ENCODE measurements at regions not wholly inside any gene's neighbourhood (a gene's known extent, or its start where the extent isn't known, plus 50 kb on each side); places are given as distances from the start of the nearest gene placed in this dataset.

DNA sequence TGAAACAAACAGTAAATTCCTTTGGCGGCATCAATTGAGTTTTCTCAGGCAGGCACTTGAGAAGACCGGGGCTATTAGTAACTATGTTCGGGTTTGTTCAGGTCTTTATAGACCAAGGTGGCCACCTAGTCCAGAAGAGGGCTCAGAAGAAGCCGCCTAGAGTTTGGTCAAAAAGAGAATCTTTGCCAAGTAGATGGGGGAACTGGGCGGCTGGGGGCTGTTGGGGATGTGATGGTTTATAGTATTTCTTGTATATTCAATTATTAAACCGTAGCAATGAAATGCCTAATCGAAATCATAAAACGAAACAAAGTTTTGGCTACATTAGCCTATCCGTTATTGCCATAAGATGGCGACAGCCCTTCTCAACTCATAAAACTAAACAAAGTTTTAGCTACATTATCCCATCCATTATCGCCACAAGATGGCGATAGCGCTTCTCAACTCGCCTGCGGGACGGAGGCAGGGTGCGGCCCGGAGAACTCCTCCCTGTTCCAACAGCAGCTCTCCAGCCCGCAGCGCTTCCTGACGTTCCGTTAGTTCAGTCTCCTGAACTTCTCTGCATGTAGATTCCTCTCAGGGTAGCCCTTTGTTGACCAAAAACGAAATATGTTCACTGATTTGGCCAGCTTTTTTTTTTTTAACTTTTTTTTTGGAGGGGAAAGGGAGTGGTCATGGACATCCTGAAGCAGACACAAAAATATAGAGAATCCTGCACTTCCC lies 120.5 kb upstream of the PRSS16 start (continued):
- TF ChIP-seq, protein P1, sequence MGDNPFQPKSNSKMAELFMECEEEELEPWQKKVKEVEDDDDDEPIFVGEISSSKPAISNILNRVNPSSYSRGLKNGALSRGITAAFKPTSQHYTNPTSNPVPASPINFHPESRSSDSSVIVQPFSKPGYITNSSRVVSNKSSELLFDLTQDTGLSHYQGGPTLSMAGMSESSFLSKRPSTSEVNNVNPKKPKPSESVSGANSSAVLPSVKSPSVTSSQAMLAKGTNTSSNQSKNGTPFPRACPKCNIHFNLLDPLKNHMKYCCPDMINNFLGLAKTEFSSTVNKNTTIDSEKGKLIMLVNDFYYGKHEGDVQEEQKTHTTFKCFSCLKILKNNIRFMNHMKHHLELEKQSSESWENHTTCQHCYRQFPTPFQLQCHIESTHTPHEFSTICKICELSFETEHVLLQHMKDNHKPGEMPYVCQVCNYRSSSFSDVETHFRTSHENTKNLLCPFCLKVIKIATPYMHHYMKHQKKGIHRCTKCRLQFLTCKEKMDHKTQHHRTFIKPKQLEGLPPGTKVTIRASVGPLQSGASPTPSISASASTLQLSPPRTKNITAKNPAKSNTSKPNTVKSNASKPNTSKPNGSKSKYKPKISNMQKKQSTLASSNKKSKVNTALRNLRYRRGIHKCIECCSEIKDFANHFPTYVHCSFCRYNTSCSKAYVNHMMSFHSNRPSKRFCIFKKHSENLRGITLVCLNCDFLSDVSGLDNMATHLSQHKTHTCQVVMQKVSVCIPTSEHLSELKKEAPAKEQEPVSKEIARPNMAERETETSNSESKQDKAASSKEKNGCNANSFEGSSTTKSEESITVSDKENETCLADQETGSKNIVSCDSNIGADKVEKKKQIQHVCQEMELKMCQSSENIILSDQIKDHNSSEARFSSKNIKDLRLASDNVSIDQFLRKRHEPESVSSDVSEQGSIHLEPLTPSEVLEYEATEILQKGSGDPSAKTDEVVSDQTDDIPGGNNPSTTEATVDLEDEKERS (CRISPR knock-in tag; IDR thresholded peaks at IDR 0.05), result no peak
- TF ChIP-seq SP140L (CRISPR knock-in tag; IDR thresholded peaks at IDR 0.05; ENCODE audit: borderline replicate concordance) (peak; percentile 38; the same call in 1 of the 2 replicates), ZNF468 (CRISPR knock-in tag; IDR thresholded peaks at IDR 0.05) (no peak), ZNF772 (CRISPR knock-in tag; IDR thresholded peaks at IDR 0.05) (no peak), EED (CRISPR knock-in tag; IDR thresholded peaks at IDR 0.05) (no peak), KLF11 (CRISPR knock-in tag; IDR thresholded peaks at IDR 0.05) (no peak), TBX2 (CRISPR knock-in tag; IDR thresholded peaks at IDR 0.05; ENCODE audit: borderline replicate concordance) (0 out of 2 replicates have a peak, but pooled peaks have one; percentile 20), FOSL2 (CRISPR knock-in tag; IDR thresholded peaks at IDR 0.05) (peak; percentile 54; the same call in 1 of the 2 replicates), ZFX (CRISPR knock-in tag; IDR thresholded peaks at IDR 0.05; ENCODE audit: low read depth) (peak; percentile 51; the same call in 1 of the 2 replicates), ZNF354B (CRISPR knock-in tag; IDR thresholded peaks at IDR 0.05) (no peak), SOX13 (IDR thresholded peaks at IDR 0.05) (no peak), SOX13 (CRISPR knock-in tag; conservative IDR thresholded peaks at IDR 0.05 in 1 of 2, IDR thresholded peaks at IDR 0.05 in 1 of 2) (peak in 1 of 2 experiments; percentile 59; a peak in 1 of 4 replicates), KMT2B (CRISPR knock-in tag; IDR thresholded peaks at IDR 0.05) (peak; percentile 50; the same call in 1 of the 2 replicates), TCF7L2 (IDR thresholded peaks at IDR 0.05; ENCODE audit: low read depth, low read length) (no peak), HMG20A (CRISPR knock-in tag; IDR thresholded peaks at IDR 0.05; ENCODE audit: borderline replicate concordance) (peak; percentile 40; the same call in 1 of the 2 replicates), ZC3H4 (CRISPR knock-in tag; IDR thresholded peaks at IDR 0.05; ENCODE audit: borderline replicate concordance) (no peak)
- TF ChIP-seq, protein P2, sequence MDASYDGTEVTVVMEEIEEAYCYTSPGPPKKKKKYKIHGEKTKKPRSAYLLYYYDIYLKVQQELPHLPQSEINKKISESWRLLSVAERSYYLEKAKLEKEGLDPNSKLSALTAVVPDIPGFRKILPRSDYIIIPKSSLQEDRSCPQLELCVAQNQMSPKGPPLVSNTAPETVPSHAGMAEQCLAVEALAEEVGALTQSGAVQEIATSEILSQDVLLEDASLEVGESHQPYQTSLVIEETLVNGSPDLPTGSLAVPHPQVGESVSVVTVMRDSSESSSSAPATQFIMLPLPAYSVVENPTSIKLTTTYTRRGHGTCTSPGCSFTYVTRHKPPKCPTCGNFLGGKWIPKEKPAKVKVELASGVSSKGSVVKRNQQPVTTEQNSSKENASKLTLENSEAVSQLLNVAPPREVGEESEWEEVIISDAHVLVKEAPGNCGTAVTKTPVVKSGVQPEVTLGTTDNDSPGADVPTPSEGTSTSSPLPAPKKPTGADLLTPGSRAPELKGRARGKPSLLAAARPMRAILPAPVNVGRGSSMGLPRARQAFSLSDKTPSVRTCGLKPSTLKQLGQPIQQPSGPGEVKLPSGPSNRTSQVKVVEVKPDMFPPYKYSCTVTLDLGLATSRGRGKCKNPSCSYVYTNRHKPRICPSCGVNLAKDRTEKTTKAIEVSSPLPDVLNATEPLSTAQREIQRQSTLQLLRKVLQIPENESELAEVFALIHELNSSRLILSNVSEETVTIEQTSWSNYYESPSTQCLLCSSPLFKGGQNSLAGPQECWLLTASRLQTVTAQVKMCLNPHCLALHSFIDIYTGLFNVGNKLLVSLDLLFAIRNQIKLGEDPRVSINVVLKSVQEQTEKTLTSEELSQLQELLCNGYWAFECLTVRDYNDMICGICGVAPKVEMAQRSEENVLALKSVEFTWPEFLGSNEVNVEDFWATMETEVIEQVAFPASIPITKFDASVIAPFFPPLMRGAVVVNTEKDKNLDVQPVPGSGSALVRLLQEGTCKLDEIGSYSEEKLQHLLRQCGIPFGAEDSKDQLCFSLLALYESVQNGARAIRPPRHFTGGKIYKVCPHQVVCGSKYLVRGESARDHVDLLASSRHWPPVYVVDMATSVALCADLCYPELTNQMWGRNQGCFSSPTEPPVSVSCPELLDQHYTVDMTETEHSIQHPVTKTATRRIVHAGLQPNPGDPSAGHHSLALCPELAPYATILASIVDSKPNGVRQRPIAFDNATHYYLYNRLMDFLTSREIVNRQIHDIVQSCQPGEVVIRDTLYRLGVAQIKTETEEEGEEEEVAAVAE (CRISPR knock-in tag; IDR thresholded peaks at IDR 0.05; ENCODE audit: borderline replicate concordance), result peak; percentile 66; the same call in 1 of the 2 replicates
- TF ChIP-seq, protein P3, sequence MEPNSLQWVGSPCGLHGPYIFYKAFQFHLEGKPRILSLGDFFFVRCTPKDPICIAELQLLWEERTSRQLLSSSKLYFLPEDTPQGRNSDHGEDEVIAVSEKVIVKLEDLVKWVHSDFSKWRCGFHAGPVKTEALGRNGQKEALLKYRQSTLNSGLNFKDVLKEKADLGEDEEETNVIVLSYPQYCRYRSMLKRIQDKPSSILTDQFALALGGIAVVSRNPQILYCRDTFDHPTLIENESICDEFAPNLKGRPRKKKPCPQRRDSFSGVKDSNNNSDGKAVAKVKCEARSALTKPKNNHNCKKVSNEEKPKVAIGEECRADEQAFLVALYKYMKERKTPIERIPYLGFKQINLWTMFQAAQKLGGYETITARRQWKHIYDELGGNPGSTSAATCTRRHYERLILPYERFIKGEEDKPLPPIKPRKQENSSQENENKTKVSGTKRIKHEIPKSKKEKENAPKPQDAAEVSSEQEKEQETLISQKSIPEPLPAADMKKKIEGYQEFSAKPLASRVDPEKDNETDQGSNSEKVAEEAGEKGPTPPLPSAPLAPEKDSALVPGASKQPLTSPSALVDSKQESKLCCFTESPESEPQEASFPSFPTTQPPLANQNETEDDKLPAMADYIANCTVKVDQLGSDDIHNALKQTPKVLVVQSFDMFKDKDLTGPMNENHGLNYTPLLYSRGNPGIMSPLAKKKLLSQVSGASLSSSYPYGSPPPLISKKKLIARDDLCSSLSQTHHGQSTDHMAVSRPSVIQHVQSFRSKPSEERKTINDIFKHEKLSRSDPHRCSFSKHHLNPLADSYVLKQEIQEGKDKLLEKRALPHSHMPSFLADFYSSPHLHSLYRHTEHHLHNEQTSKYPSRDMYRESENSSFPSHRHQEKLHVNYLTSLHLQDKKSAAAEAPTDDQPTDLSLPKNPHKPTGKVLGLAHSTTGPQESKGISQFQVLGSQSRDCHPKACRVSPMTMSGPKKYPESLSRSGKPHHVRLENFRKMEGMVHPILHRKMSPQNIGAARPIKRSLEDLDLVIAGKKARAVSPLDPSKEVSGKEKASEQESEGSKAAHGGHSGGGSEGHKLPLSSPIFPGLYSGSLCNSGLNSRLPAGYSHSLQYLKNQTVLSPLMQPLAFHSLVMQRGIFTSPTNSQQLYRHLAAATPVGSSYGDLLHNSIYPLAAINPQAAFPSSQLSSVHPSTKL (CRISPR knock-in tag; IDR thresholded peaks at IDR 0.05), result peak; percentile 78

All from HepG2 (cell line).